ACC112 (cell line): ENCODE measurements at regions not wholly inside any gene's neighbourhood (a gene's known extent, or its start where the extent isn't known, plus 50 kb on each side); places are given as distances from the start of the nearest gene placed in this dataset.
"Not testable (repeated sequence)": the region's sequence is repeated elsewhere in the genome, so short reads cannot be mapped to it uniquely, and the experiment has no call there.

Experiments
- H2AFZ ChIP-seq: fragments of 200-600 bp; sonication (generic); one replicate; pipeline ENCODE4 v1.6.0; 2017; ENCODE audit warnings: antibody characterized with exemption, low read length; ENCODE audit not compliant: unreplicated experiment
- H3K27ac ChIP-seq: fragments of 200-600 bp; sonication (generic); 2 replicates; pipeline ENCODE4 v1.5.1; 2014; ENCODE audit warnings: low read depth, mild to moderate bottlenecking, antibody characterized with exemption, low read length, moderate library complexity
- H3K27me3 ChIP-seq: fragments of 200-600 bp; sonication (generic); 2 replicates; pipeline ENCODE4 v1.6.1; 2014; ENCODE audit warnings: mild to moderate bottlenecking, antibody characterized with exemption, low read length, moderate library complexity, mixed read lengths; ENCODE audit not compliant: insufficient read depth
- H3K36me3 ChIP-seq: fragments of 200-600 bp; sonication (generic); 2 replicates; pipeline ENCODE4 v1.6.1; 2016; ENCODE audit warnings: mild to moderate bottlenecking, antibody characterized with exemption, low read length, moderate library complexity, mixed read lengths; ENCODE audit not compliant: insufficient read depth
- H3K4me1 ChIP-seq: fragments of 200-600 bp; sonication (generic); one replicate; pipeline ENCODE4 v1.6.1; 2016; ENCODE audit warnings: low read length, mixed read lengths; ENCODE audit not compliant: insufficient read depth, unreplicated experiment, control insufficient read depth
- H3K4me3 ChIP-seq: fragments of 200-600 bp; sonication (generic); 2 replicates; pipeline ENCODE4 v1.5.1; 2014; ENCODE audit warnings: mild to moderate bottlenecking, low read depth, low read length
- H3K79me2 ChIP-seq: fragments of 200-600 bp; sonication (generic); one replicate; pipeline ENCODE4 v1.6.0; 2016; ENCODE audit warnings: low read length; ENCODE audit not compliant: control insufficient read depth, unreplicated experiment, insufficient read depth

DNA sequence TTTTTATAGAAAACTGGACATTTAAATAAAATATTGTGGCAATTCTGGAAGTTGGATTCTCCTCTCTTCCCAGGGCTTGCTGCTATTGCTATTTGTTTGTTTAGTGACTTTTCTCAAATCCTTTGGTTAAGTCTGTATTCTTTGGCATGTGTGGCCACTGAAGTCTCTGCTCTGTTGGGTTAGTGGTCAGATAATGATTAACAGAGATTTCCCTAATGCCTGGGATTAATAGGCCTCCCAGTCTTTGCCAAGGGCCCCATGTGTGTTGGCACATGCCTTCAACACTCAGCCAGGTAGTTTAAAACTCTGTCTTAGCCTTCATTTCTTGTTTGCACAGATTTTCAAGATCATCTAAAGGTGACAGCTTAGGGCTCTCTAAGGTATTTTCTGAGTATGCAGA, 92.8 kb upstream of the EPB41L4A start:
- Histone ChIP-seq H3K27ac (no peak overlapping the region), H2AFZ (no peak overlapping the region), H3K4me1 (no peaks in the 10 kb centered on the region), H3K27me3 (peaks cover 21% of the 10 kb centered on the region; the same call in 1 of the 2 replicates), H3K79me2 (no peaks in the 10 kb centered on the region), H3K4me3 (no peak overlapping the region), H3K36me3 (no peaks in the 10 kb centered on the region)

DNA sequence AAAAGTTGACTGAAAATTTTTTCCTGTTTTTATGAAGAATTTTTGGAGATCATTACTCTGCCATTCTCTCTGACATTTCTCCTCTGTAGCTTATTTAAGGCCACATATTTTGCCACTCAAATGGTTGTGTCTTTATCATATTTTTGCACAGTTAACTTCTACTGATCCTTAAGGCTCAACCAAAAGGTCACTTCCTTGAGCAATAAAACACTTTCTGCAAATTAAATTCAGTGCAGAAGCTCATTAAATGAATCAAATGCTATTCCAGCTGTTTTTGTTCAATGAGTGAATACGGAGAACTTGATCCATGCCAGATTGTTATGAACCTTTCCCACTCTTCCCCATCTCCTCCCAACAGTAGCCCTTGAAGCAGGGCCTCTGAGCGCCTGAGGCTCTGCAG, 93.8 kb upstream of the EPB41L4A start:
- H3K27ac ChIP-seq: no peak overlapping the region
- H3K36me3 ChIP-seq: no peaks in the 10 kb centered on the region
- peaks cover 21% of the 10 kb centered on the region; the same call in 1 of the 2 replicates for H3K27me3 ChIP-seq
- no peak overlapping the region for H3K4me3 ChIP-seq
- no peaks in the 10 kb centered on the region for H3K79me2 ChIP-seq
- H2AFZ ChIP-seq: no peak overlapping the region
- no peaks in the 10 kb centered on the region for H3K4me1 ChIP-seq

GRCh38 chr5:112514111-112514510, 95.0 kb upstream of the EPB41L4A start:
- Histone ChIP-seq H3K27me3 (peaks cover 21% of the 10 kb centered on the region; the same call in 1 of the 2 replicates), H3K79me2 (no peaks in the 10 kb centered on the region), H3K36me3 (no peaks in the 10 kb centered on the region), H3K4me3 (no peak overlapping the region), H3K27ac (no peak overlapping the region), H3K4me1 (no peaks in the 10 kb centered on the region), H2AFZ (no peak overlapping the region)

DNA sequence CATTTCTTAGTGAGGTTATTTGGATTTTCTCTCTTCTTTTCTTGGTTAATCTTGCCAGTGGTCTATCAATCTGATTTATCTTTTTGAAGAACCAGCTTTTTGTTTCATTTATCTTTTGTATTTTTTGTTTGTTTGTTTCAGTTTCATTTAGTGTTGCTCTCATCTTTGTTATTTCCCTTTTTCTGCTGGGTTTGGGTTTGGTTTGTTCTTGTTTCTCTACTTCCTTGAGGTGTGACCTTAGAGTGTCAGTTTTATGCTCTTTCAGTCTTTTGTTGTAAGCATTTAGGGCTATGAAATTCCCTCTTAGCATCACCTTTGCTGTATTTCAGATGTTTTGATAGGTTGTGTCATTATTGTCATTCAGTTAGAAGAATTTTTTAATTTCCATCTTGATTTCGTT, 101.4 kb upstream of the EPB41L4A start:
- H3K27me3 ChIP-seq: peaks cover 13% of the 10 kb centered on the region; the same call in 1 of the 2 replicates
- H3K4me3 ChIP-seq, H2AFZ ChIP-seq, H3K4me1 ChIP-seq, H3K36me3 ChIP-seq, H3K79me2 ChIP-seq, H3K27ac ChIP-seq: not testable (repeated sequence)

GRCh38 chr5:112522891-112523673, 104.0 kb upstream of the EPB41L4A start:
- not testable (repeated sequence) for H3K4me3 ChIP-seq, H3K36me3 ChIP-seq, H3K4me1 ChIP-seq, H2AFZ ChIP-seq, H3K79me2 ChIP-seq, H3K27ac ChIP-seq
- H3K27me3 ChIP-seq: peaks cover 13% of the 10 kb centered on the region; the same call in 1 of the 2 replicates

DNA sequence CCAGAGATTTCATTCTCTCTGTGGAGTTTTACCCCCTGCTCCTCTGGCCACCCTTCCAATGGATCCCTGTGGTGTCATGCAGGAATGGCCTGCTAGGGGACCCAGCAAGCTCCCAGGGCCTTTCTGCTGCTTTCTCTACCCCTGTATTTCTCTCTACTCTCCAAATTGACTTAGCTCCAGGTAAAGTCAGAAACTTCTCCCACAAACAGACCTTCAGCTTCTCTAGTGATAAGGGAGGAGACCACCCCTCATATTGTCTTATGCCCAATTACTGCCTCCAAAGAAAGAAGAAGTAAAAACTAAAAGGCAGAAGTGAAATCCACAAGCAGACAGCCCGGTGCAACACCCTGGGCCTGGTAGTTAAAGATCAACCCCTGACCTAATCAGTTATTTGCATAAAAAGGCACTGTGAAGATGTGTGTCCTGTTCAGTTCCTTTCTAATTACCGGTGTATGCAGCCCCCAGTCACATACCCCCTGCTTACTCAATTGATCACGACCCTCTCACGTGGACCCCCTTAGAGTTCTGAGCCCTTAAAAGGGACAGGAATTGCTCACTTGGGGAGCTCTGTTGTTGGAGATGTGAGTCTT, 104.7 kb upstream of the EPB41L4A start:
- H3K4me3 ChIP-seq, H3K79me2 ChIP-seq, H3K27ac ChIP-seq, H2AFZ ChIP-seq, H3K4me1 ChIP-seq, H3K36me3 ChIP-seq: not testable (repeated sequence)
- H3K27me3 ChIP-seq: peaks cover 13% of the 10 kb centered on the region; the same call in 1 of the 2 replicates

GRCh38 chr5:112525217-112525616, 106.1 kb upstream of the EPB41L4A start:
- no peak overlapping the region for H3K4me3 ChIP-seq
- H3K36me3 ChIP-seq: no peaks in the 10 kb centered on the region
- H3K27me3 ChIP-seq: peaks cover 7% of the 10 kb centered on the region; the same call in 1 of the 2 replicates
- no peak overlapping the region for H2AFZ ChIP-seq
- H3K27ac ChIP-seq: no peak overlapping the region
- H3K79me2 ChIP-seq: no peaks in the 10 kb centered on the region
- H3K4me1 ChIP-seq: no peaks in the 10 kb centered on the region

DNA sequence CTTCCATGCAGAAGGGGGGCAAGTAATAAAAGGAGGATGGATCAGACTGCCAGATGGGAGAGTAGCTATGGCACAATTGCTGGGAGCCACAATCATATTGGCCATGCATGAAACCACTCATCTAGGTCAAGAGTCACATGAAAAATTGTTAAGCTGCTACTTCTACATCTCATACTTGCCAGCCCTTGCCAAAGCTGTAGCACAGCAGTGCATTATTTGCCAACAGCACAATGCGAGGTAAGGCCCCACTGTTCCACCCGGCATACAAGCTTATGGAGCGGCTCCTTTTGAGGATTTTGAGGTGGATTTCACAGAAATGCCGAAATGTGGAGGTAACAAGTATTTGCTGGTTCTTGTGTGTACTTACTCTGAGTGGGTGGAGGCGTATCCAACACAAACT, 109.9 kb upstream of the EPB41L4A start:
- Histone ChIP-seq H3K27me3 (no peaks in the 10 kb centered on the region), H2AFZ (no peak overlapping the region), H3K4me1 (no peaks in the 10 kb centered on the region), H3K79me2 (no peaks in the 10 kb centered on the region), H3K4me3 (no peak overlapping the region), H3K27ac (no peak overlapping the region), H3K36me3 (no peaks in the 10 kb centered on the region)

DNA sequence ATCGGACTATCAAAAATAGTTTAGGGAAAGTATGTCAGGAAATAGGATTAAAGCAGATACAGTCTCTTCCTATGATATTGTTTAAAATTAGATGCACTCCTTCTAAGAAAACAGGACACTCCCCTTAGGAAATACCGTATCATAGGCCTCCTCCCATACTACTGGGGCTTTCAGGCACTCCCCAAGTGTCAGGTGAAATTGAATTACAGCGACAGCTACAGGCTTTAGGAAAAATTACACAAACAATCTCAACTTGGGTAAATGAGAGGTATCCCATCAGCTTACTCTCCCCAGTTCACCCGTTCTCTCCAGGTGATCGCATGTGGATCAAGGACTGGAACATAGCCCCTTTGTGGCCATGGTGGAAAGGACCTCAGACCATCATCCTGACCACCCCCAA, 110.4 kb upstream of the EPB41L4A start:
- no peak overlapping the region for H3K27ac ChIP-seq

DNA sequence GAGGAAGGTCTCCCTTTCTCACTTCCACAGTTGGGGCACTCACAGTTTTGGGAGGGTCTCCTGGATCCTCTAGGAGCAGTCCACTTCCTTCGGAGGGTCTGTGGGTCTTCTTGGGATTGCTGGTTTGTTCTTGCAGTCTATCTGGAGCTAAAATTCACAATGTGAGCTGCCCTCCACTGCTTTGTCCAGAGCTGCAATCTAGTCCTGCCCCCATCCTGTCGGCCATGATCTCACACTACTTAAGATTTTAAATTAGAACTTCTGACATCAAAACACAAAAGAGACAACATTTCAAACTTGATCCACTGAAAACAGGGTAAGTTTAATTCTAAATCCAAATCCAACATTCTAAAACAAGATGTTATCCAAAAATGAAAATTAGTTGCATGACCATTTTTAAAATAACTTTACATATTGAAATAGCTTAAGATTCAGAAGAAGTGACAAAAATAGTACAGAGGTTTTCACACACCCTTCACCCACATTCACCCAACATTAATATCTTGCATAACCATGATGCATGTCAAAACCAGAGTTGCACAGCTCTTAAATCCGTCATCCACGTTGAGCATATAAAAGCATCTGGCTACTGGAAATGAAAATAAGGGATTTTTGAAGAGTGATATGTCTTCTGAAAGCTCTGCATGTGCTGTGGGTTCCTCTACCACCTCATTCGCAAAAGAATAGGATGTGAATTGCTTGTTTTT, 113.7 kb upstream of the EPB41L4A start:
- H3K36me3 ChIP-seq: no peaks in the 10 kb centered on the region
- peaks cover 6% of the 10 kb centered on the region; the same call in 1 of the 2 replicates for H3K27me3 ChIP-seq
- no peak overlapping the region for H2AFZ ChIP-seq
- no peaks in the 10 kb centered on the region for H3K4me1 ChIP-seq
- H3K4me3 ChIP-seq: no peak overlapping the region
- no peaks in the 10 kb centered on the region for H3K79me2 ChIP-seq
- H3K27ac ChIP-seq: no peak overlapping the region

More for the DNA sequence above, 110.4 kb upstream of the EPB41L4A start:
- Histone ChIP-seq H3K4me1 (no peaks in the 10 kb centered on the region), H3K27me3 (no peaks in the 10 kb centered on the region), H2AFZ (no peak overlapping the region), H3K4me3 (no peak overlapping the region), H3K79me2 (no peaks in the 10 kb centered on the region), H3K36me3 (no peaks in the 10 kb centered on the region)
